OCI-LY7 (cell line): ENCODE measurements at regions not wholly inside any gene's neighbourhood (a gene's known extent, or its start where the extent isn't known, plus 50 kb on each side); places are given as distances from the start of the nearest gene placed in this dataset.

Experiments used
- BruUV-seq: library from RNA; stranded (reverse); fragments of 400-500 nt; replicated peaks from 2 replicates; lab custom pipeline; 2021; lab: Mats Ljungman, UMichigan
- CTCF ChIA-PET: fragments of 300-600 bp; sonication (Branson Sonifier 250); formaldehyde crosslinking; loops from one replicate; lab custom pipeline; 2022; ENCODE audit warnings: antibody characterized with exemption; ENCODE audit not compliant: unreplicated experiment; lab: Charles Lee
- POLR2A ChIA-PET: fragments of 300-600 bp; sonication (Branson Sonifier 250); formaldehyde crosslinking; loops from one replicate; lab custom pipeline; 2022; ENCODE audit warnings: antibody characterized with exemption; lab: Charles Lee
- DNase-seq: peaks from one replicate; pipeline ENCODE4 v3.0.0-alpha.2; 2015; ENCODE audit warnings: low spot score
- H2AFZ ChIP-seq: fragments of 200-600 bp; sonication (generic), shearing (Covaris generic); 2 replicates; pipeline ENCODE4 v1.6.1; 2014; ENCODE audit warnings: mild to moderate bottlenecking, antibody characterized with exemption, low read length, moderate library complexity
- H3K27ac ChIP-seq: fragments of 200-600 bp; sonication (generic); 2 replicates; pipeline ENCODE4 v1.5.1; 2014; ENCODE audit warnings: mixed run types, low read depth, mild to moderate bottlenecking, moderate library complexity, low read length, inconsistent platforms; ENCODE audit not compliant: poor library complexity, severe bottlenecking
- H3K36me3 ChIP-seq: fragments of 200-600 bp; sonication (generic); 2 replicates; pipeline ENCODE4 v1.6.1; 2014; ENCODE audit warnings: mild to moderate bottlenecking, antibody characterized with exemption, low read length, moderate library complexity, mixed read lengths; ENCODE audit not compliant: insufficient read depth
- H3K4me1 ChIP-seq: fragments of 200-600 bp; sonication (generic); 2 replicates; pipeline ENCODE4 v1.5.1; 2014; ENCODE audit warnings: mild to moderate bottlenecking, low read length; ENCODE audit not compliant: insufficient read depth, poor library complexity, severe bottlenecking
- H3K4me2 ChIP-seq: fragments of 200-600 bp; sonication (generic); 2 replicates; pipeline ENCODE4 v1.6.1; 2014; ENCODE audit warnings: mild to moderate bottlenecking, low read length
- H3K4me3 ChIP-seq: fragments of 200-600 bp; sonication (generic); 2 replicates; pipeline ENCODE4 v1.5.1; 2014; ENCODE audit warnings: mild to moderate bottlenecking, low read depth, low read length; ENCODE audit not compliant: poor library complexity, severe bottlenecking
- H3K79me2 ChIP-seq: fragments of 200-600 bp; sonication (generic); 2 replicates; pipeline ENCODE4 v1.6.1; 2016; ENCODE audit warnings: low read depth, mild to moderate bottlenecking, low read length, moderate library complexity, mixed read lengths; ENCODE audit not compliant: insufficient read depth
- H3K9me2 ChIP-seq: fragments of 200-600 bp; sonication (generic); 2 replicates; pipeline ENCODE4 v1.6.1; 2016; ENCODE audit warnings: mild to moderate bottlenecking, low read length, mixed read lengths; ENCODE audit not compliant: insufficient read depth
- H3K9me3 ChIP-seq: fragments of 200-600 bp; sonication (generic); 2 replicates; pipeline ENCODE4 v1.6.1; 2014; ENCODE audit warnings: mild to moderate bottlenecking, mixed run types, low read length, mixed read lengths
- H4K20me1 ChIP-seq: fragments of 200-600 bp; sonication (generic); 2 replicates; pipeline ENCODE4 v1.6.1; 2014; ENCODE audit warnings: mild to moderate bottlenecking, antibody characterized with exemption, low read length, moderate library complexity, mixed read lengths; ENCODE audit not compliant: insufficient read depth
- CTCF ChIP-seq: fragments of 200-600 bp; sonication (generic); conservative IDR thresholded peaks from 2 replicates; pipeline ENCODE4 v1.5.1; 2014; ENCODE audit warnings: mild to moderate bottlenecking, antibody characterized with exemption, low read length, moderate library complexity, mixed read lengths
- EZH2phosphoT487 ChIP-seq: fragments of 200-600 bp; sonication (generic); IDR thresholded peaks from 2 replicates; pipeline ENCODE4 v1.6.1; 2018; ENCODE audit warnings: low read depth, borderline replicate concordance, mild to moderate bottlenecking, mixed run types, antibody characterized with exemption, low read length, moderate library complexity, mixed read lengths
- intact Hi-C: fragments of 100-400 bp; cut with micrococcal nuclease; formaldehyde crosslinking; loops from one replicate; pipeline ENCODE4 v1.10.0; 2022; ENCODE audit not compliant: unreplicated experiment

DNA sequence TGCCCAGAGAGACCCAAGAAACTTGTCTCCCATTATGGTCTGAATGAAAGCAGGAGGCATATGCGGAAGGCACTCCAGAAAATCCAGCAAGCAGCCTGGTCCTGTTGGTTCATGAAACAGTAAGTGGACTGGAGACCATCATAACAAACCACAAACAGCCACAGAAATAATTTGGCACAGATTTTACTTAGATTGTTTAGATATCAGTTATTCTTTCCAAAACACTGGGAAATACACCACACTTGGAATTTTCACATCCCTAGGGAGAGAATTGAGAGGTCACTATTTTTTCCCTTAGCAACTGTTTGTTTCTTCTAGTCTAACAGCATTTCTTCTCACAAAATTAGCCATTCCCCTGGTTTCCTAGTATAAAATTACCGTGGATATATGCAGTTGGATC is 300.8 kb downstream of the OSTF1 start:
- Histone ChIP-seq H2AFZ (no peak overlapping the region), H3K4me3 (no peak overlapping the region), H3K36me3 (no peaks in the 10 kb centered on the region), H3K4me1 (no peaks in the 10 kb centered on the region), H3K9me3 (0 out of 2 replicates have a peak, but pooled peaks cover 6% of the 10 kb centered on the region), H3K27ac (no peak overlapping the region), H3K79me2 (no peaks in the 10 kb centered on the region), H3K4me2 (no peak overlapping the region), H4K20me1 (no peaks in the 10 kb centered on the region), H3K9me2 (no peaks in the 10 kb centered on the region)
- no TSS peak for BruUV-seq
- TF ChIP-seq EZH2phosphoT487 (no peak), CTCF (no peak)
- POLR2A ChIA-PET: no interaction called here
- CTCF ChIA-PET: no interaction called here
- intact Hi-C loops: no loop called here
- no peak for DNase-seq

DNA sequence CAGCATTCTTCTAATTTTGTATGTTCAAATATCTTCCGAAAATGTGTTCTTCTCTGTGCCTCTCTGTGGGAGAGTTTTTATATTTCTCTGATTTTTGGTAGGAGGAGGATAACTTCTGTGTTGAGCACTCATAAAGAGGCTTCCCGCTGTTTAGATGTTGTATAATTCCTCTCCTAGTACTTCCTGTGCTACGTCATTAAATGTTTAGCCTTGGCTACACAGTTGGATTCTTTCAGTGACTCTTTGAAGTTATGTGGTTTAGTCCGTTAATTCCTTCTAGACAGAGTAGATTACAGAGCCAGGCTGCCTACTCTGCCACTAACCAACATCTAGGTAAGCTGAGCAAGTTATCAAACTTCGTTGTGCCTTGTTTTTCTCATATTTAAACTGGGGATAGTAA is 302.6 kb downstream of the OSTF1 start:
- BruUV-seq: no TSS peak

More for the DNA sequence above, 302.6 kb downstream of the OSTF1 start:
- H3K4me1 ChIP-seq: no peaks in the 10 kb centered on the region
- H3K79me2 ChIP-seq: no peaks in the 10 kb centered on the region
- DNase-seq: no peak
- no peaks in the 10 kb centered on the region for H3K36me3 ChIP-seq
- intact Hi-C loops: no loop called here
- no peaks in the 10 kb centered on the region for H4K20me1 ChIP-seq
- no peak overlapping the region for H2AFZ ChIP-seq
- TF ChIP-seq EZH2phosphoT487 (no peak), CTCF (no peak)
- H3K27ac ChIP-seq: no peak overlapping the region
- POLR2A ChIA-PET: no interaction called here
- no peaks in the 10 kb centered on the region for H3K9me3 ChIP-seq
- H3K4me3 ChIP-seq: no peak overlapping the region
- no peaks in the 10 kb centered on the region for H3K9me2 ChIP-seq
- no peak overlapping the region for H3K4me2 ChIP-seq
- CTCF ChIA-PET: no interaction called here
